Thyroid gland (tissue), 4 donors: ENCODE measurements at regions not wholly inside any gene's neighbourhood (a gene's known extent, or its start where the extent isn't known, plus 50 kb on each side); places are given as distances from the start of the nearest gene placed in this dataset.

ENCODE experiments used
- DNase-seq, 2 donors: peaks; one replicate each; pipeline ENCODE4 v3.0.0-alpha.2; 2019
- H3K27ac ChIP-seq, 3 donors: fragments of 200-600 bp; sonication (generic); 1 replicate in 2 of 3; 2 replicates in 1 of 3; pipeline ENCODE4 v1.5.1; 2016 to 2019; ENCODE audit warnings: mild to moderate bottlenecking in 1 of 3, moderate library complexity in 1 of 3
- H3K27me3 ChIP-seq: fragments of 200-600 bp; sonication (generic); one replicate; pipeline ENCODE4 v1.5.1; 2019
- H3K36me3 ChIP-seq, 2 donors: fragments of 200-600 bp; sonication (generic); one replicate each; pipeline ENCODE4 v1.5.1; 2016 to 2019
- H3K4me1 ChIP-seq, 2 donors: fragments of 200-600 bp; sonication (generic); one replicate each; pipeline ENCODE4 v1.5.1; 2017 to 2019
- H3K4me3 ChIP-seq, 3 donors: fragments of 200-600 bp; sonication (generic); replicated peaks in 1 of 3; 1 replicate in 2 of 3; 2 replicates in 1 of 3; pipeline ENCODE4 v1.5.1; 2016; ENCODE audit warnings: mild to moderate bottlenecking in 1 of 3
- H3K9me3 ChIP-seq: fragments of 200-600 bp; sonication (generic); one replicate; pipeline ENCODE4 v1.5.1; 2017
- POLR2A ChIP-seq, 2 donors: fragments of 450-650 bp; IDR thresholded peaks; one replicate each; pipeline ENCODE4 v1.6.1; 2017; ENCODE audit warnings: antibody characterized with exemption in 2 of 2, mild to moderate bottlenecking in 2 of 2, moderate library complexity in 1 of 2
- WGBS, 2 donors: methylation state at CpG; one replicate each; pipeline ENCODE4 v1.1.5; 2017; 5-methylcytosine and 5-hydroxymethylcytosine counted together
- intact Hi-C: fragments of 100-400 bp; cut with DNase I; formaldehyde crosslinking; loops from one replicate; pipeline ENCODE4 v1.15.1; 2023
- TF ChIP-seq, protein P1 (sequence below), 6 experiments: fragments of 200-600 bp in 3 of 6; fragments of 450-650 bp in 3 of 6; sonication (generic) in 3 of 6; IDR thresholded peaks; one replicate each; pipeline ENCODE4 v1.5.1; 2016 to 2019; ENCODE audit warnings: antibody characterized with exemption in 6 of 6, mild to moderate bottlenecking in 2 of 6, inconsistent platforms in 1 of 6, moderate library complexity in 1 of 6

DNA sequence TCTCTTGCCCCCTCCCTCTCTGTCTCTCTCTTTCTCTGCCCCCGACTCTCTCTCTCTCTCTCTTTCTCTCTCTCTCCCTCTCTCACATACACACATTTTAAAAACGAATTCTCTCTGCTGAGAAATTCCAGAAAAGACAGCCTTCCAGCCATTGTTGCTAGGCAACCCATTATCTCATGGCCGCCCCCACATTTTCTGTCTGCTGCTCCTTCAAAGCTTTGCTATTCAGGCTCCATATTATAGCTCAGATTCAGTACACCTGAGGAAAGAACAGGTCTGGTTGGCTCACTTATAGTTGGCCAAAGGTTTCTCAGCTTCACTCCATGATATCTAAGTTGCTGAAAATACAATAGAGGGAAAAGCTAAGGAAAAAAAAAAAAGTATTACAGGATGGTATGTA, 174.4 kb upstream of the RADX start:
- intact Hi-C loops = no loop called here
- 50 to 53% methylated on average over 3 of the region's 3 CpGs for WGBS, 2 donors
- no peak overlapping the region for H3K27ac ChIP-seq
- TF ChIP-seq POLR2A (IDR thresholded peaks at IDR 0.05) = no peak
- TF ChIP-seq, protein P1, sequence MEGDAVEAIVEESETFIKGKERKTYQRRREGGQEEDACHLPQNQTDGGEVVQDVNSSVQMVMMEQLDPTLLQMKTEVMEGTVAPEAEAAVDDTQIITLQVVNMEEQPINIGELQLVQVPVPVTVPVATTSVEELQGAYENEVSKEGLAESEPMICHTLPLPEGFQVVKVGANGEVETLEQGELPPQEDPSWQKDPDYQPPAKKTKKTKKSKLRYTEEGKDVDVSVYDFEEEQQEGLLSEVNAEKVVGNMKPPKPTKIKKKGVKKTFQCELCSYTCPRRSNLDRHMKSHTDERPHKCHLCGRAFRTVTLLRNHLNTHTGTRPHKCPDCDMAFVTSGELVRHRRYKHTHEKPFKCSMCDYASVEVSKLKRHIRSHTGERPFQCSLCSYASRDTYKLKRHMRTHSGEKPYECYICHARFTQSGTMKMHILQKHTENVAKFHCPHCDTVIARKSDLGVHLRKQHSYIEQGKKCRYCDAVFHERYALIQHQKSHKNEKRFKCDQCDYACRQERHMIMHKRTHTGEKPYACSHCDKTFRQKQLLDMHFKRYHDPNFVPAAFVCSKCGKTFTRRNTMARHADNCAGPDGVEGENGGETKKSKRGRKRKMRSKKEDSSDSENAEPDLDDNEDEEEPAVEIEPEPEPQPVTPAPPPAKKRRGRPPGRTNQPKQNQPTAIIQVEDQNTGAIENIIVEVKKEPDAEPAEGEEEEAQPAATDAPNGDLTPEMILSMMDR (IDR thresholded peaks at IDR 0.05) = no peak
- H3K27me3 ChIP-seq = no peaks in the 10 kb centered on the region
- DNase-seq = no peak
- no peak overlapping the region for H3K4me3 ChIP-seq
- no peaks in the 10 kb centered on the region for H3K36me3 ChIP-seq
- H3K9me3 ChIP-seq = no peaks in the 10 kb centered on the region
- H3K4me1 ChIP-seq = no peaks in the 10 kb centered on the region

DNA sequence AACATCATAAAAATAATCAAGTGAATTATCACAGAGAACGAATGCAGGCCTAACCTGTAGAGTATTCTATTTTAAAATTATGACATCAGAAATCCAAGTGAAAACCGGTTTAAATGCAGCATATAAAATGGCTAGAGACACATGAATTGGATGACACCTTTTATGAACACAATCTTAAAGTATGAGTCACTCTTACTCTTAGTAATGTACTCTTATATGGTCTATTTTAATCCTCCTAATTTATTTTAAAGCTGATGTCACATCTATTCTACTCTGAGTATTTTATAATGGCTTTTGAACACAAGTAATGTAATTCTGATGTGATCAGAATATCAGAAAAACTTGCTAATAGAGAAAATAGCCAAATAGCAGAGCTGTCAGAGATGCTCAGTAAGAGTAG, 161.4 kb upstream of the RADX start:
- intact Hi-C loops = no loop called here
- H3K4me3 ChIP-seq = no peak overlapping the region

DNA sequence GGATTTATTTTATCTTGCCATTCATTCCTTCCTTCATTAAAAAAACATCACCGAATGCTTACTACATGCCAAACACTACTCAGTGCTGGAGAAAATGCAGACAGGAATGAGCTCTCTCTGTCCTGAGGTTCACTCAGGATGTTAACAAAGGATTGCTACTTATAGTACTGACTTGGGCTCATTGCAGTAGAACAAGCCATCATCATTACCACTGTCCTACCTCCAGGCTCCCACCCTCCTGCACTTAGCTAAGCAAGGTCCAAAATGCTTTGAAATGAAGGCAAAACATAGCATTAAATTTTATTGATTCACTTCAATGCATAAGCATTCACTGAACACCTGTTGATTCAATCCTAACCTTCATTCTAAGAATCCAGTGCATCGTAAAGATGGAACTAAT, 159.8 kb upstream of the RADX start:
- DNase-seq = no peak
- no peaks in the 10 kb centered on the region for H3K27me3 ChIP-seq
- H3K9me3 ChIP-seq = no peaks in the 10 kb centered on the region
- no peaks in the 10 kb centered on the region for H3K4me1 ChIP-seq
- no peaks in the 10 kb centered on the region for H3K36me3 ChIP-seq
- intact Hi-C loops = no loop called here
- 88 to 100% methylated on average over 2 of the region's 2 CpGs for WGBS, 2 donors
- H3K4me3 ChIP-seq = no peak overlapping the region
- no peak overlapping the region for H3K27ac ChIP-seq
- TF ChIP-seq, protein P1 (IDR thresholded peaks at IDR 0.05) = no peak
- no peak for TF ChIP-seq POLR2A (IDR thresholded peaks at IDR 0.05)

More for the DNA sequence above, 161.4 kb upstream of the RADX start:
- WGBS, 2 donors = 67 to 81% methylated on average over 2 of the region's 2 CpGs
- no peaks in the 10 kb centered on the region for H3K27me3 ChIP-seq
- TF ChIP-seq, protein P1 (IDR thresholded peaks at IDR 0.05) = no peak
- no peak for TF ChIP-seq POLR2A (IDR thresholded peaks at IDR 0.05)
- H3K36me3 ChIP-seq = no peaks in the 10 kb centered on the region
- H3K27ac ChIP-seq = no peak overlapping the region
- no peaks in the 10 kb centered on the region for H3K9me3 ChIP-seq
- H3K4me1 ChIP-seq = no peaks in the 10 kb centered on the region
- no peak for DNase-seq

DNA sequence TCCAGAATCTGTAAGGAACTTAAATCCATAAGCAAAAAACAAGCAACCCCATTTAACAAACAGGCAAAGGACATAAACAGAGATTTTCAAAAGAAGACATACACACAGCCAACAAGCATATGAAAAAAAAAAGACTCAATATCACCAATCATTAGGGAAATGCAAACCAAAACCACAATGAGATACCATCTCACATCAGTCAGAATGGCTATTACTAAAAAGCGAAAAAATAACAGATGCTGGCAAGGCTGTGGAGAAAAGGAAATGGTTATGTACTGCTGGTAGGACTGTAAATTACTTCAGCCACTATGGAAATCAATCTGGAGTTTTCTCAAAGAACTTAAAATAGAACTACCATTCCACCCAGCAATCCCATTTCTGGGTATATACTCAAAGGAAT, 156.8 kb upstream of the RADX start:
- H3K27me3 ChIP-seq = no peaks in the 10 kb centered on the region
- TF ChIP-seq, protein P1 (IDR thresholded peaks at IDR 0.05) = no peak
- no peak for TF ChIP-seq POLR2A (IDR thresholded peaks at IDR 0.05)
- no peaks in the 10 kb centered on the region for H3K4me1 ChIP-seq
- intact Hi-C loops = no loop called here
- no peaks in the 10 kb centered on the region for H3K36me3 ChIP-seq
- WGBS, 2 donors = 68 to 100% methylated on average over 1 of the region's 1 CpG
- no peak for DNase-seq
- H3K9me3 ChIP-seq = no peaks in the 10 kb centered on the region
- H3K4me3 ChIP-seq = no peak overlapping the region
- no peak overlapping the region for H3K27ac ChIP-seq

DNA sequence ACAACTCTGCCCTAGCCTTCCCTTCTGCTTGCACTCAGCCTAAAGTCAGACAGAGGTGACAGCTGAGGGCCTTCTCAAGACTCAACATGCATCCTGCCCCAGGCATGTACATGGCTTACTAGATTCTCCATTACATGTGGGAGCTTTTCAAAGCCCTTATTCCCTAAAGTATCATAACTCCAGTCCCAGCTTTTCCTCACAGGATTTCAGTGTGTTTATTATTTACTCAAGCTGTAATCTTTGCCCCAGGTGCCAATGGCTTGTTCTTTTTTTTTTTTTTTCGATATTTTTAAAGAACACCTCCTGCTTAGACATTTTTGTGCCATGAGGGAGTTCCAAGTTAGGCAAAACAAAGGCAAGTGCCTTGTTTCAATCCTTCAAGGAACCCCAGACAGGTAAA, 154.0 kb upstream of the RADX start:
- Histone ChIP-seq H3K36me3 (no peaks in the 10 kb centered on the region), H3K9me3 (no peaks in the 10 kb centered on the region), H3K27ac (no peak overlapping the region), H3K4me1 (no peaks in the 10 kb centered on the region), H3K4me3 (no peak overlapping the region), H3K27me3 (no peaks in the 10 kb centered on the region)
- TF ChIP-seq, protein P1 (IDR thresholded peaks at IDR 0.05) = no peak
- no peak for TF ChIP-seq POLR2A (IDR thresholded peaks at IDR 0.05)
- no peak for DNase-seq
- intact Hi-C loops = no loop called here
- 70 to 76% methylated on average over 1 of the region's 1 CpG for WGBS, 2 donors
